Stimulated activated CD4-positive, alpha-beta T cell treated with anti-CD3 and anti-CD28 coated beads, Interleukin-1b, Interleukin-23, amount 100 ng/mL, for 48 hours (primary cell): ENCODE measurements at regions not wholly inside any gene's neighbourhood (a gene's known extent, or its start where the extent isn't known, plus 50 kb on each side); places are given as distances from the start of the nearest gene placed in this dataset.

Experiments used
- DNase-seq: peaks from one replicate; pipeline ENCODE4 v3.0.0-alpha.2; 2020

- no peak for DNase-seq
Observed at GRCh38 chr6:151702851-151703658, 104.4 kb upstream of the ESR1 start.

GRCh38 chr6:151704383-151704782 is 103.1 kb upstream of the ESR1 start:
- peak; percentile 69 for DNase-seq

GRCh38 chr6:151705993-151706733 is 101.3 kb upstream of the ESR1 start:
- DNase-seq, result no peak

- no peak for DNase-seq
Observed at GRCh38 chr6:151709329-151709728, 98.2 kb upstream of the ESR1 start.

DNA sequence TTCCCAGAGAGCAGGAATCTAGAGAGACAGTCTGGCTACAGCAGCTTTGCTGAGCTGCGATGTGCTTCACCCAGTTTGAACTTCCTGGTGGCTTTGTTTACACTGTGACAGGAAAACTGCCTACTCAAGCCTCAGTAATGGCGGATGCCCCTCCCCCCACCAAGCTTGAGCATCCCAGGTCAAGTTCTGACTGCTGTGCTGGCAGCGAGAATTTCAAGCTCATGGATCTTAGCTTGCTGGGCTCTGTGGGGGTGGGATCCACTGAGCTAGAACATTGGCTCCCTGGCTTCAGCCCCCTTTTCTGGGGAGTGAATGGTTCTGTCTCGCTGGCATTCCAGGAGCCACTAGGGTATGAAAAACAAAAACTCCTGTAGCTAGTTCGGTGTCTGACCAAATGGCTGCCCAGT is 91.0 kb upstream of the ESR1 start:
- peak; percentile 7 for DNase-seq

- no peak for DNase-seq
Observed at GRCh38 chr6:151719070-151719469, 88.4 kb upstream of the ESR1 start.

- DNase-seq, result no peak
Observed at GRCh38 chr6:151721146-151721545, 86.3 kb upstream of the ESR1 start.

DNA sequence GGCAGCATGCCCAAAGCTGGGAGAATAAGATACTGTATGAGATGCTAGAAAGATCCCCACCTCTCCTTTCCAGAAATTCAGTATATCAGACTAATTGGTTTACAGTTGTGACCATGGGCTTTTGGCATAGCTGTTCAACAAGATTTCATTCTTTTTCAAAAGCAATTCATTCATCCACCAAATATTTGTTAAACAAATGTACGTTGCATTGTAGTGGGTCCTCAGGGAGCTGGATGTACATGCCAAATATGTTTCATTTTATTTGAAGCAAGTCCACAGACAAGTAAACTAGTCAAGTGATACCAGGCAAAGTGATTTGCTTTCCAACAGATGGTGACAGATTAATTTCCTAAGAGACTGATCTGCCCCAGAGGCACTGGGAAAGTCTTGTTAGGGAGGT is 85.8 kb upstream of the ESR1 start:
- DNase-seq, result no peak

DNA sequence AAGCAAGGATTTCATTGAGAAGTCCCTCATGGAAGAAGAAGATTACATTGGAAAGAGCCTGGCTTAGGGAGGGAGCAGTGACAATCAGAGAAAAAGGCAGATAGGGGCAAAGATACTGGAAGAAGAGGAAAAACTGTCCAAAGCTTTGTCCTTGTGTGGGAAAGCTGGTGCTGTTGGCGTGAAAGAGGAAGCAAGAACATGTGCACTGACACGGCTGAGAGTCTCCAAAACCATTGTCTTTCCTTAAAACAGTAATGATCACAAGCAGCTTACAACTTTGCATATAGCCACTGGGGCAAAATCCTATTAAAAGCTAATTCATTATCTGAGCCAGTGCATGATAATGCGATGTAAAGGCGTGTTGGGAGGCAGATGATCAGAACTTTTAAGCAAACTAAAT is 85.1 kb upstream of the ESR1 start:
- no peak for DNase-seq

GRCh38 chr6:151723152-151723551 is 84.3 kb upstream of the ESR1 start:
- DNase-seq, result peak; percentile 63

DNA sequence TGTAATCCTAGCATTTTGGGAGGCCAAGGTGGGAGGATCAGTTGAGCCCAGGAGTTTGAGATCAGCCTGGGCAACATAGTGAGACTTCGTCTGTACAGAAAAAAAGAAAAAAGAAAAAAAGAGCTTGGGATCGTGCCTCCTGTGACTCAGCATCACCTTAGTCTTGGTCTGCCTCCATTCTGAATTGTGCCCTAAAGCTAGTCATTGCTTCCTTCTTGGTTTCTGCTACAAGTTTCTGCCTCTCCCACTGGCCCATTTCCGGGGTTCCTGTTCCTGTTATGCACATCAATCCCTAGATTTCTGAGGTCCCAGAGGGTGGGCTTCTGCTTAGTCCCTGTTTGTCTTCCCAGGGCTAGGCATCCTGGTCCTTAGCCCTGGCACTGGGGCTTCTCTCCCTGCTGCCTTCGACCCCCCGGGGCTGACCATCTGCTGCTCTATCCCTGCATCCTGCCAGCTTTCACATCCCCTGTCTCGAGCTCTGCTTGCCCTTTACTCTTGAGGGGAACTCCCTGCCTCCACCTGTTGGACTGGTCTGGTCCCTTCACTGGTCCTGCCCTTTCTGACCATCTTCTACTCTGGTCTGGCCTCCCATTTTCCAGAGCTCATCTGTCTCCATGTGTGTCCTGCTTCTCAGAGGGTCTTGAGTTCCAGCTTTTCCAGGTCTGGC is 77.5 kb upstream of the ESR1 start:
- no peak for DNase-seq

DNA sequence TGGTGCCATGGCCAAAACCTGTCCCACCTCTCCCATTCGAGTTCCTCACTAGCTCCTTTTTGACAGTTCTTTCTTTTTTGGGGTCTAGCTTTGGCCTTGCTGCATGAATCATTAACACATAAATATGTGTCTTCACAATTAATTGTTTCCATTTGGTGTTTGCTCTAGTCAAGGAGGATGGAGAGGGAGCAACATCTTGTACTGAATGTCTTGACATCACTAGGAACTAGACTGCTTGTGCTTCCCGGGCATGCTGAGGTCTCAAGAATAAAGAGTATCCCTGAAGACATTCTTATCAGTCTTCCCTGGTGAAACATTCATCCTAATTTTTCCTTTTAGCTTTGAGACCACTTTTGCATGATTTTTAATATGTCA is 77.0 kb upstream of the ESR1 start:
- DNase-seq, result no peak

- DNase-seq, result no peak
Observed at GRCh38 chr6:151731313-151731712, 76.2 kb upstream of the ESR1 start.

- DNase-seq, result no peak
Observed at GRCh38 chr6:151733680-151734320, 73.7 kb upstream of the ESR1 start.

GRCh38 chr6:151738267-151738666 is 69.2 kb upstream of the ESR1 start:
- DNase-seq, result no peak

GRCh38 chr6:151738960-151739359 is 68.5 kb upstream of the ESR1 start:
- no peak for DNase-seq

DNA sequence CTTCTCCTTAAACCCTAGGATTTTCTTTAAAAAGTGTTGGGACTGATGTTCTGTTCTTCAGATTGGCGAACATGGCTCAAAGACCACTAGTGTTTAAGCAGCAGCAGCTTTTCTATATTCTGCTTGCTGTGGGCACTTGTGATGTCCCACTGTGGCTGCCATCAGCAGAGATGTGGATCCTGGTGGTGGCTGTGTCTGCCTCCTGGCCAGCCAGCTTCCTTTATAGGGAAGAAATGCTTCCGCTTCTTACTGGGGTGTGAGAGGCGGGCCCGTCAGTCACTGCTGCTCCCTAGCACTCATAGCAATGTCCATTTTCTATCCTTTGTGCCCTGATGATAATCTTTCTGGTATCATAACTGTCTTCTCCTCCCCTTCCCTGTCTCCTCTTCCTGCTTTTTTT is 66.7 kb upstream of the ESR1 start:
- no peak for DNase-seq

DNA sequence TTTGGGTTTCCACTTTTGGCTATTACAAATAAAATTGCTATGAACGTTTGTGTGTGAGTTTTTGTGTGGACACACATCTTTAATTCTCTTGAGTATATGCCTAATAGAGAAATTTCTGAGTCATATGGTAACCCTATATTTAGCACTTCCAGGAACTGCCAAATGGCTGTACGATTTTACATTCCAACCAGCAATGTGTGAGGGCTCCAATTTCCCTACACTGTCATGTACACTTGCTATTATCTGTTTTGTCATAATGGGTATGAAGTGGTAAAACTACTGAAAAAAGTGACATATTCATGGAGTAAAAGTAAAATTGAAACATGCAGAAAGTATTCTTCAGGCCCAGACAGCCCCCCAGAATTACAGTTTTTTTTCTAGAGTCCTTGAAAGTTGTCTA is 59.6 kb upstream of the ESR1 start:
- no peak for DNase-seq

DNA sequence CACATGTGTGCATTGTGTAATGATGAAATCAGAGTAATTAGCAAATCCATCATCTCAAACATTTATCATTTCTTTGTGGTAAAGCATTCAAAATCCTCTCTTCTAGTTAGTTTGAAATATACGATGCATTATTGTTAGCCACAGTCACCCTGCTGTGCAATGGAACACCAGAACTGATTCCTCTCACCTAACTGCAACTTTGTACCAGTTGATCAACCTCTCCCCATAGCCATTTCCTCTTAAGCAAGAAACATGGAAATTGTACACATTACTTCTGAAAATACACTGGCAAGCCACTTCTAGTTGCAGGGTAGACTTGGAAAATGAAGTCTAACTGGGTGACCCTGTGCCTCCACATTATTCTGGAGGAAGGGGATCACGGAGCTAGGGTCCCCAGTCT is 58.1 kb upstream of the ESR1 start:
- no peak for DNase-seq

DNA sequence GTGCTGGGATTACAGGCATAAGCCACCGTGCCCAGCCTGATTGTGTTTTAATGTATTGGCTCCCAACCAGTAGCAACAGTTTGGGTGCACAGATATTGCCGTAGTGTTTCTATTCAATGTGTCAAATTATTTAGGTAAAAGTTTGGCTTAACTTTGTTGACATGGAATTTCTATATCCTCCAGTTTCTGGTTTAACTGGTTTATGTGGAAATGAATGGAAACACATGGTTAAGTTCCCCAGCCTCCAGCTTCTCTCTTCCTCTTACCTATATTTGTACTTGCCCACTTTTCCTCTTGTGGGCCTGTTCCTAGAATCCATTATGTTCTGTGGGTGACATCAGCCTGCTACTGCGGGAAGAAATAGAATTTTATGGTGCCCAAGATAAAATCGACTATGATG is 53.9 kb upstream of the ESR1 start:
- no peak for DNase-seq

DNA sequence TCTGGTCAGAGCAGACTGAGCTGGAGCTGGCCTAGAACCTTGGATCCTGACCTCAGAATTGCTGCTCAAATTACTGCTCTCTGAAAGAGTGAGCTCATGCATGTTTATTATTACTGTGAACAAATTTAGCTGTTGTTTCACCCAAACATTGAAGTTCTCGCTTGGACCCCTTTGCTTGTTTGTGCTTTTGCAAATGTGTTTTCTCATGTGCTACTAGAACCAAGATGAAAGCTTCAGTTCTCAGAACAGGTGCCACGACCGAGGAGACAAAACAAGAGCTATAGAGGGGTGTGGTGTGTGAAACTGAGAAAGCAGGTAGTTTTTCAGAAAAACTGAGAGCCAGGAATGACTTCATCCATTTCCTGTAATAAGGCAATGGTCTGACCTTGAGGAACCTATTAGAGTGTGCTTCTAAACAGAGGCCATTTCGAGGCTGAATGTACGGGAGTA is 50.0 kb upstream of the ESR1 start:
- DNase-seq, result peak; percentile 41
